Keratinocyte (primary cell): ENCODE measurements at regions not wholly inside any gene's neighbourhood (a gene's known extent, or its start where the extent isn't known, plus 50 kb on each side); places are given as distances from the start of the nearest gene placed in this dataset.

Experiments used
- DNase-seq: peaks from one replicate; pipeline ENCODE4 v3.0.0-alpha.2; 2011; ENCODE audit warnings: low read depth, missing footprints, low spot score
- FAIRE-seq: peaks from 2 replicates; lab custom pipeline; 2011; peaks lifted over from hg19 to GRCh38; lab: Jason Lieb, UNC
- H2AFZ ChIP-seq: 2 replicates; pipeline ENCODE4 v1.6.0; 2012; ENCODE audit warnings: low read length, control low read depth, inconsistent platforms; ENCODE audit not compliant: control insufficient read depth
- H3K27ac ChIP-seq: 2 replicates; pipeline ENCODE4 v1.5.1; 2011; ENCODE audit warnings: low read length; ENCODE audit not compliant: control insufficient read depth, insufficient read depth
- H3K27me3 ChIP-seq: 3 replicates; pipeline ENCODE4 v1.6.0; 2011; ENCODE audit warnings: low read length; ENCODE audit not compliant: control insufficient read depth, insufficient read depth; ENCODE audit errors: extremely low read depth
- H3K36me3 ChIP-seq, 2 experiments: 2 replicates in 1 of 2; 3 replicates in 1 of 2; pipeline ENCODE4 v1.5.1; 2011; ENCODE audit warnings: low read length in 2 of 2, mild to moderate bottlenecking in 1 of 2; ENCODE audit not compliant: control insufficient read depth in 2 of 2, insufficient read depth in 2 of 2; ENCODE audit errors: extremely low read depth in 1 of 2
- H3K4me1 ChIP-seq: 3 replicates; pipeline ENCODE4 v1.5.1; 2011; ENCODE audit warnings: low read length; ENCODE audit not compliant: control insufficient read depth, insufficient read depth; ENCODE audit errors: extremely low read depth
- H3K4me2 ChIP-seq: 3 replicates; pipeline ENCODE4 v1.6.0; 2011; ENCODE audit warnings: low read depth, low read length; ENCODE audit not compliant: control insufficient read depth, insufficient read depth; ENCODE audit errors: extremely low read depth
- H3K4me3 ChIP-seq, 3 experiments: fragments of 200-600 bp in 1 of 3; sonication (generic) in 1 of 3; 2 replicates in 2 of 3; 3 replicates in 1 of 3; pipeline ENCODE4 v1.5.1; 2011 to 2016; ENCODE audit warnings: low read length in 3 of 3, mild to moderate bottlenecking in 3 of 3, control low read depth in 2 of 3, inconsistent platforms in 1 of 3, low read depth in 1 of 3, mixed read lengths in 1 of 3, mixed run types in 1 of 3, moderate library complexity in 1 of 3; ENCODE audit not compliant: control insufficient read depth in 2 of 3, insufficient read depth in 2 of 3; ENCODE audit errors: extremely low read depth in 1 of 3
- H3K79me2 ChIP-seq: 2 replicates; pipeline ENCODE4 v1.6.0; 2012; ENCODE audit warnings: low read length; ENCODE audit not compliant: control insufficient read depth, insufficient read depth
- H3K9ac ChIP-seq: 3 replicates; pipeline ENCODE4 v1.6.0; 2011; ENCODE audit warnings: low read length; ENCODE audit not compliant: control insufficient read depth, insufficient read depth; ENCODE audit errors: extremely low read depth
- H3K9me1 ChIP-seq: 3 replicates; pipeline ENCODE4 v1.6.0; 2011; ENCODE audit warnings: low read length; ENCODE audit not compliant: control insufficient read depth, insufficient read depth; ENCODE audit errors: extremely low read depth
- H3K9me3 ChIP-seq: 2 replicates; pipeline ENCODE4 v1.5.1; 2012; ENCODE audit warnings: low read depth, low read length; ENCODE audit not compliant: control insufficient read depth
- H4K20me1 ChIP-seq: 3 replicates; pipeline ENCODE4 v1.6.0; 2011; ENCODE audit warnings: low read length; ENCODE audit not compliant: control insufficient read depth, insufficient read depth; ENCODE audit errors: extremely low read depth
- CTCF ChIP-seq, 3 experiments: IDR thresholded peaks in 1 of 3; conservative IDR thresholded peaks in 1 of 3; optimal IDR thresholded peaks in 1 of 3; 2 replicates in 2 of 3; 3 replicates in 1 of 3; pipeline versions ENCODE3 to v1.5.1; 2011; ENCODE audit warnings: low read length in 3 of 3, mild to moderate bottlenecking in 3 of 3, moderate library complexity in 2 of 3, control low read depth in 1 of 3, inconsistent platforms in 1 of 3; ENCODE audit not compliant: insufficient read depth in 2 of 3; ENCODE audit errors: extremely low read depth in 1 of 3
- EZH2 ChIP-seq: IDR thresholded peaks from one replicate; pipeline ENCODE4 v1.6.1; 2012; ENCODE audit warnings: inconsistent platforms, mild to moderate bottlenecking, low read length, moderate library complexity
- dilution Hi-C: fragments of 300-500 bp; cut with MboI; formaldehyde crosslinking; loops from one replicate; pipeline ENCODE4 v1.7.0; 2020; ENCODE audit warnings: low sequenced_read_pairs; ENCODE audit not compliant: extremely low pct_ligation_motif_present

GRCh38 chr9:2356041-2356790 lies 265.4 kb upstream of the VLDLR start:
- peak; percentile 81 for FAIRE-seq
- TF ChIP-seq CTCF (optimal IDR thresholded peaks at IDR 0.05 in 1 of 3, IDR thresholded peaks at IDR 0.05 in 1 of 3, conservative IDR thresholded peaks at IDR 0.05 in 1 of 3; ENCODE audit: extremely low read depth in 1 of 3, insufficient read depth in 2 of 3, low read length in 3 of 3) (no peak), EZH2 (no peak)
- Histone ChIP-seq H2AFZ (no peak overlapping the region), H3K9me1 (no peaks in the 10 kb centered on the region), H3K4me2 (no peak overlapping the region), H4K20me1 (no peaks in the 10 kb centered on the region), H3K27me3 (no peaks in the 10 kb centered on the region), H3K27ac (no peak overlapping the region), H3K4me1 (peaks cover 2% of the 10 kb centered on the region), H3K4me3 (no peak overlapping the region), H3K9me3 (no peaks in the 10 kb centered on the region), H3K9ac (no peak overlapping the region), H3K79me2 (no peaks in the 10 kb centered on the region), H3K36me3 (no peaks in the 10 kb centered on the region)
- DNase-seq: no peak
- dilution Hi-C loops: no loop called here

- TF ChIP-seq CTCF (optimal IDR thresholded peaks at IDR 0.05 in 1 of 3, IDR thresholded peaks at IDR 0.05 in 1 of 3, conservative IDR thresholded peaks at IDR 0.05 in 1 of 3; ENCODE audit: extremely low read depth in 1 of 3, insufficient read depth in 2 of 3, low read length in 3 of 3): no peak
- no peak for TF ChIP-seq EZH2
- dilution Hi-C loops: no loop called here
- FAIRE-seq: no peak
These were observed 261.6 kb upstream of the VLDLR start for GRCh38 chr9:2359891-2360471.

More at GRCh38 chr9:2359891-2360471, 261.6 kb upstream of the VLDLR start:
- no peaks in the 10 kb centered on the region for H3K79me2 ChIP-seq
- no peaks in the 10 kb centered on the region for H3K36me3 ChIP-seq
- no peak overlapping the region for H3K4me3 ChIP-seq
- no peaks in the 10 kb centered on the region for H3K27me3 ChIP-seq
- H3K9me1 ChIP-seq: no peaks in the 10 kb centered on the region
- H3K9ac ChIP-seq: no peak overlapping the region
- H3K9me3 ChIP-seq: no peaks in the 10 kb centered on the region
- DNase-seq: no peak
- H3K27ac ChIP-seq: no peak overlapping the region
- peaks cover 13% of the 10 kb centered on the region for H3K4me1 ChIP-seq
- H2AFZ ChIP-seq: no peak overlapping the region
- no peak overlapping the region for H3K4me2 ChIP-seq
- H4K20me1 ChIP-seq: no peaks in the 10 kb centered on the region
